Ishikawa (cell line): ENCODE measurements at regions not wholly inside any gene's neighbourhood (a gene's known extent, or its start where the extent isn't known, plus 50 kb on each side); places are given as distances from the start of the nearest gene placed in this dataset.

Experiments
- CEBPB ChIP-seq: IDR thresholded peaks from 2 replicates; pipeline ENCODE4 v1.6.1; 2012
- CREB1 ChIP-seq: IDR thresholded peaks from 2 replicates; pipeline ENCODE4 v1.6.1; 2012; ENCODE audit warnings: low read depth
- EGR1 ChIP-seq: IDR thresholded peaks from 2 replicates; pipeline ENCODE4 v1.6.1; 2012
- EP300 ChIP-seq: IDR thresholded peaks from 2 replicates; pipeline ENCODE4 v1.6.1; 2012; ENCODE audit warnings: borderline replicate concordance
- FOXM1 ChIP-seq: IDR thresholded peaks from 2 replicates; pipeline ENCODE4 v1.6.1; 2012; ENCODE audit warnings: low read depth, borderline replicate concordance
- NFIC ChIP-seq: IDR thresholded peaks from 2 replicates; pipeline ENCODE4 v1.6.1; 2012
- RAD21 ChIP-seq: IDR thresholded peaks from 2 replicates; pipeline ENCODE4 v1.6.1; 2012; ENCODE audit warnings: low read depth
- TAF1 ChIP-seq: IDR thresholded peaks from 2 replicates; pipeline ENCODE4 v1.6.1; 2012; ENCODE audit warnings: low read depth, mild to moderate bottlenecking
- TCF12 ChIP-seq: IDR thresholded peaks from 2 replicates; pipeline ENCODE4 v1.6.1; 2012; ENCODE audit warnings: low read depth
- TEAD4 ChIP-seq: IDR thresholded peaks from 2 replicates; pipeline ENCODE4 v1.6.1; 2012
- YY1 ChIP-seq: IDR thresholded peaks from 2 replicates; pipeline ENCODE4 v1.6.1; 2012; ENCODE audit warnings: low read depth
- ZBTB7A ChIP-seq: IDR thresholded peaks from 2 replicates; pipeline ENCODE4 v1.6.1; 2012; ENCODE audit warnings: low read depth
- TF ChIP-seq, protein P1 (sequence below): IDR thresholded peaks from 2 replicates; pipeline ENCODE4 v1.6.1; 2012
- TF ChIP-seq, protein P2 (sequence below): IDR thresholded peaks from 2 replicates; pipeline ENCODE4 v1.6.1; 2012; ENCODE audit warnings: low read depth, mild to moderate bottlenecking
- TF ChIP-seq, protein P3 (sequence below): IDR thresholded peaks from 2 replicates; pipeline ENCODE4 v1.6.1; 2012

DNA sequence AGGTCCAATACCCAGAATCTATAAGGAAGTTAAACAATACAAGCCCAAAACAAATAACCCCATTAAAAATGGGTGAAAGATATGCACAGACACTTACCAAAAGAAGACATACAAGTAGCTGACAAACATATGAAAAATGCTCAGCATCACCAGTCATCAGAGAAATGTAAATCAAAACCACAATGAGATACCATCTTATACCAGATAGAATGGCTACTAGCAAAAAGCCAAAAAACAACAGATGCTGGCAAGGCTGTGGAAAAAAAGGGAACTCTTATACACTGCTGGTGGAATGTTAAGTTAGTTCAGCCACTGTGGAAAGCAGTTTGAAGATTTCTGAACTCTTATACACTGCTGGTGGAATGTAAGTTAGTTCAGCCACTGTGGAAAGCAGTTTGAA, 331.1 kb downstream of the KIF20B start:
- TF ChIP-seq TCF12: no peak

DNA sequence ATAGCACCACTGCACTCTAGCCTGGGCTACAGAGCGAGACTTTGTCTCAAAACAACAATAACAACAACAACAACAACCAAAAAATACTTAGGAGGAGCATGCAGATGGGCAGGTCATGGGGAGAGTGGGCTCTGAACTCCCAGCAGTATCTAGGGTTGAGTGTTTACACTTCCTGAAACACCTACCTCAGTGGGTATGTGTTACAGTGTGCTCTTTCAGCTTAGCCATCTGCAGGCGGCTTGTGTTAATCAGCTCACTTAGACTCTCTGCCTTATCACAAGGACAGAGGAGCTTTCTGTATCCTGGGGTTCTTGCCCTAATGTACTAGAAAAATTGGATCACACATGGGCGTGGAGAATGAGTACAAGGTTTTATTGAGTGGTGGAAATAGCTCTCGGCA, 340.2 kb downstream of the KIF20B start:
- TF ChIP-seq EP300 (no peak), FOXM1 (no peak), YY1 (no peak)
- TF ChIP-seq, protein P1, sequence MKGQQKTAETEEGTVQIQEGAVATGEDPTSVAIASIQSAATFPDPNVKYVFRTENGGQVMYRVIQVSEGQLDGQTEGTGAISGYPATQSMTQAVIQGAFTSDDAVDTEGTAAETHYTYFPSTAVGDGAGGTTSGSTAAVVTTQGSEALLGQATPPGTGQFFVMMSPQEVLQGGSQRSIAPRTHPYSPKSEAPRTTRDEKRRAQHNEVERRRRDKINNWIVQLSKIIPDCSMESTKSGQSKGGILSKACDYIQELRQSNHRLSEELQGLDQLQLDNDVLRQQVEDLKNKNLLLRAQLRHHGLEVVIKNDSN: no peak

DNA sequence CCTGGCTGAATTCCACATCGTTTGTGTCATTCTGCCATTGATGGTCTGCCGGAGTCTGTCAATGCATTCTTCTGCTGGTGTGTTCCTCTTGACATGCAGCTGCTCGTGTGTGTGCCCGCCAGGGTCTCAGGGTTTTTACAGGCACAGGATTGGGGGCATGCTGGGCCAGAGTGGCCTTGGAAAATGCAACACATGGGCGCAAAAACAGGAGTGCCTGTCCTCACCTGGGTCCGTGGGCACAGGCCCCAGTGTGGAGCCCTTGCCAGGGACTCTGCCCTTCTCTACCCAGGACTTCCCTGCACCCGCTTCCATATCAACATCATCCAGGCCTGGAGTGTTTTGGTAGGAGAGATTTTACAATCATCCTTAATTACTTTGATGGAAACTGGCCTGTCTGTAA, 340.7 kb downstream of the KIF20B start:
- TF ChIP-seq EP300: no peak
- no peak for TF ChIP-seq TEAD4
- TF ChIP-seq, protein P2, sequence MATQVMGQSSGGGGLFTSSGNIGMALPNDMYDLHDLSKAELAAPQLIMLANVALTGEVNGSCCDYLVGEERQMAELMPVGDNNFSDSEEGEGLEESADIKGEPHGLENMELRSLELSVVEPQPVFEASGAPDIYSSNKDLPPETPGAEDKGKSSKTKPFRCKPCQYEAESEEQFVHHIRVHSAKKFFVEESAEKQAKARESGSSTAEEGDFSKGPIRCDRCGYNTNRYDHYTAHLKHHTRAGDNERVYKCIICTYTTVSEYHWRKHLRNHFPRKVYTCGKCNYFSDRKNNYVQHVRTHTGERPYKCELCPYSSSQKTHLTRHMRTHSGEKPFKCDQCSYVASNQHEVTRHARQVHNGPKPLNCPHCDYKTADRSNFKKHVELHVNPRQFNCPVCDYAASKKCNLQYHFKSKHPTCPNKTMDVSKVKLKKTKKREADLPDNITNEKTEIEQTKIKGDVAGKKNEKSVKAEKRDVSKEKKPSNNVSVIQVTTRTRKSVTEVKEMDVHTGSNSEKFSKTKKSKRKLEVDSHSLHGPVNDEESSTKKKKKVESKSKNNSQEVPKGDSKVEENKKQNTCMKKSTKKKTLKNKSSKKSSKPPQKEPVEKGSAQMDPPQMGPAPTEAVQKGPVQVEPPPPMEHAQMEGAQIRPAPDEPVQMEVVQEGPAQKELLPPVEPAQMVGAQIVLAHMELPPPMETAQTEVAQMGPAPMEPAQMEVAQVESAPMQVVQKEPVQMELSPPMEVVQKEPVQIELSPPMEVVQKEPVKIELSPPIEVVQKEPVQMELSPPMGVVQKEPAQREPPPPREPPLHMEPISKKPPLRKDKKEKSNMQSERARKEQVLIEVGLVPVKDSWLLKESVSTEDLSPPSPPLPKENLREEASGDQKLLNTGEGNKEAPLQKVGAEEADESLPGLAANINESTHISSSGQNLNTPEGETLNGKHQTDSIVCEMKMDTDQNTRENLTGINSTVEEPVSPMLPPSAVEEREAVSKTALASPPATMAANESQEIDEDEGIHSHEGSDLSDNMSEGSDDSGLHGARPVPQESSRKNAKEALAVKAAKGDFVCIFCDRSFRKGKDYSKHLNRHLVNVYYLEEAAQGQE: no peak
- TF ChIP-seq, protein P1: no peak
- TF ChIP-seq CREB1: no peak
- TF ChIP-seq, protein P3, sequence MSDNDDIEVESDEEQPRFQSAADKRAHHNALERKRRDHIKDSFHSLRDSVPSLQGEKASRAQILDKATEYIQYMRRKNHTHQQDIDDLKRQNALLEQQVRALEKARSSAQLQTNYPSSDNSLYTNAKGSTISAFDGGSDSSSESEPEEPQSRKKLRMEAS: no peak
- no peak for TF ChIP-seq TAF1
- no peak for TF ChIP-seq TCF12
- no peak for TF ChIP-seq EGR1
- no peak for TF ChIP-seq RAD21
- no peak for TF ChIP-seq ZBTB7A

DNA sequence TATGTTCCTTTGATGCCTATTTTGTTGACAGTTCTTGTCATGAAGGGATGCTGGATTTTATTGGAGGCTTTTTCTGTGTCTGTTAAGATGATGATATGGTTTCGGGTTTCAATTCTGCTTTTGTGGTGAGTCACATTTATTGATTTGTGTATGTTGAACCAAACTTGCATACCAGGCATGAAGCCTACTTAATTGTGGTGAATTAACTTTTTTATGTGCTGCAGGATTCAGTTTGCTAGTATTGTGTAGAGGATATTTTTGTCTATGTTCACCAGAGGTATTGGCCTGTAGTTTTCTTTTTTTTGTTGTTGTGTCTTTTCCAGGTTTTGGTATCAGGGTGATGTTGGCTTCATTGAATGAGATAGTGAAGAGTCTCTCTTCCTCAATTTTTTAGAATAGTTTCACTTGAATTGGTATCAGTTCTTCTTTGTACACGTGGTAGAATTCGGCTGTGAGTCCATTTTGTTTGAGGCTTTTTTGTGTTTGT, 345.9 kb downstream of the KIF20B start:
- TF ChIP-seq, protein P1: no peak
- no peak for TF ChIP-seq YY1
- TF ChIP-seq FOXM1: no peak
- no peak for TF ChIP-seq TEAD4
- no peak for TF ChIP-seq EP300
- no peak for TF ChIP-seq TCF12

DNA sequence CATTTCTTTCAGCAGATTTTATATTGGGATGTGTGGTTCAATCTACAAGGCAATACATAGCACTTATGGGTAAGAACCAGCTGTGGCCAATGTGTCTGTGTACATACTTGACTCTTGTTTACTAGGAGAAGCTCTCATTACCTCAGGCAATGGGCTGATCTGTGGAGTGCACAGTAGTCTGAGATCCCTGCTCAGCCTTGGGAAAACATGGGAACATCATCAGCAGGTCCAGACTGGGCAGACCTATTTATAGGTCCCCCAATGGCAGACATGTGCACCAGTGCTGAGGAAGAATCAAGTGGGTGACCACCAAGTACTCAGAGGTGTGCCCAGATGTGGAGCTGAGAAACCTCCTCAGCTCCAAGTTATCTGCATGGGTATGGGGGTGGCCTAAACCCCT, 349.7 kb downstream of the KIF20B start:
- TF ChIP-seq TAF1: no peak
- no peak for TF ChIP-seq TEAD4
- TF ChIP-seq RAD21: no peak
- TF ChIP-seq EP300: no peak
- TF ChIP-seq, protein P3: no peak
- TF ChIP-seq CEBPB: no peak
- no peak for TF ChIP-seq TCF12
- TF ChIP-seq, protein P2: no peak
- TF ChIP-seq EGR1: no peak
- no peak for TF ChIP-seq CREB1
- TF ChIP-seq, protein P1: no peak
- no peak for TF ChIP-seq YY1
- no peak for TF ChIP-seq FOXM1
- TF ChIP-seq ZBTB7A: no peak
- no peak for TF ChIP-seq NFIC

DNA sequence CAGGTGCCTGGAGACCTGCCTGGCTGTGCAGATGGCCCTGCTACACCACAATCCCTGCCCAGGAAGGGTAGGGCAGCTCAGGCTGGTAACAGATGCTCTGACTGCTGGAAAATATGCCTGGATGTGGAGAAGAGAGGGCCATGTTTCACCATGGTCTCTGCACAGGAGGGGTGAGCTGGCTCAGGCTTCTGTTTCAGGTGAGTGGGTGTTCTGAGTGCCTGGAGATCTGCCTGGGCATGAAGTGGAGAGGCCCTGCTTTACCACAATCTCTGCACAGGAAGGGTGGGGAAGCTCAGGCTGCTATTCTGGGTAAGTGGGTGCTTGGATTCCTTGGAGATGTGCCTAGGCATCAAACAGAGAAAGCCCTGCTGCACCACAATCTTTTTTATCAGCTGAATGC, 350.1 kb downstream of the KIF20B start:
- TF ChIP-seq TEAD4 (no peak), TAF1 (no peak), EGR1 (no peak), NFIC (no peak), EP300 (no peak), TCF12 (no peak), ZBTB7A (no peak), CEBPB (no peak), FOXM1 (no peak)
- TF ChIP-seq, protein P1: no peak
- TF ChIP-seq, protein P3: no peak
